OCI-M1 (cell line): ENCODE measurements at regions not wholly inside any gene's neighbourhood (a gene's known extent, or its start where the extent isn't known, plus 50 kb on each side); places are given as distances from the start of the nearest gene placed in this dataset.

Experiments
- DNase-seq: peaks from one replicate; lab custom pipeline; 2025; lab: John Stamatoyannopoulos, UW

DNA sequence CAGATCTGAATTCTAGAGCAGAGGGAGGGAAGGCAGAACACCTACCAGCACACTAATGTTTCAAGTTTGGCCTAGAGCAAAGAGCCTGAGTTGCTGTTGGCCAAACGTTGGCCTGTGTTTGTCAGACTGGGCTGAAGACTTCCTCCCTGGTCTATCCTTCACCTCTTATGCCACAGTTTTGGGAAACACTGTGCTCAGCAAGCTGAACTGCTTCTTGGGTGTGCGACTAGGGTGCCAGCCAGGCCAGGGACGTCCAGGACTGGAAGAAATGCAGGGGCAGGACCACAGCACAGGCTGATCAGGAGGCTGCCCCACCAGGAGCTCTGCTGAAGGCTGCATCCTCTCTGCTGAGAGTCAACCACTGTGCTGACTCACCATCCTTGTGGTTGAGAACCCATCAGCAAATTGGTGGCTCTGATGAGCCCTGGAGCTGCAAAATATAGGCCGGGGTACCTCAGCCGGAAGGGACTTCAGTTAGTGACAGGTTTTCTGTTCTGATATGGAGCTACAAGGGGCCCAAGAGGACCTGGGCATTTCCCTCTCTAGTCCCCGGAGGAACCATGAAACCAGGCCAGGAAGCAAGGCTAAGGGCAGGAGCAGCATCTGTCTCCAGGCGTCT is 131.6 kb upstream of the RASGRP1 start:
- DNase-seq: peak; percentile 71

- peak; percentile 25 for DNase-seq
Observed at GRCh38 chr15:38696790-38697495, 132.3 kb upstream of the RASGRP1 start.

DNA sequence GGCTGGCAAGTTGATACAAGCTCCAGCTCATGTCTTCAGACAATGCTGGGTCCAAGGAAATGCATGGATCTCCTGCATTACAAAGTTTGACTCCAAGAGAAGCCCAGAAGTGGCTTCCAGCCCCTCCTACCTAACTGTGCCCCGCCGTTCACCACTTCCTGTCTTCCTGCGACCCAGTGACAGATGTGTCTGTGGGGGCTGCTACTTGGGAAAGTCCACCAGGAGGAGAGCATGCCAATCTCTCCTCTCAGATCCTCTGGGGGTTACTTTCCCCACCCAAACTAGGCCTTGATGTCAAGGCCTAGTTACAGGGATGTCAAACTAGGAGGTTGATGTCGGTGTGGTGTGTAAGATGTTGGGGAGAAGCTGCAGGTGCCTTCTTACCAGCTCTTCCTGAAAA is 133.6 kb upstream of the RASGRP1 start:
- no peak for DNase-seq

- DNase-seq: peak; percentile 70
Observed at GRCh38 chr15:38699633-38700230, 135.1 kb upstream of the RASGRP1 start.

DNA sequence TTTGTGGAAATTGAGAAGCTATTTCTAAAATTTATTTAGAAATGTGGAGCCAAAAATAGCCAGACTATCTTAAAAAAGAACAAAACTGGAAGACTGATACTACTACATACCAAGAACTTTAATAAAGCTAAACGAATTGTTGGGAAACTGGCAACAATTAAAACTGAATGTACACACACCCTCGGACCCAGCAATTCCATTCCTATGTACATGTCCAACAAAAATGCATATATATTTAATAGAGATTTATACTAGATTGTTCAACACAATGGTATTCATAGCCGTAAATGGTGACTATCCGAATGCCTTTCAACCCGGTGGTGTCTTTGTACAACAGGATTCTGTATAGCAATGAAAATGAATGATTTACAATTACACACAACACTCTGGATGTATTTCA is 136.5 kb upstream of the RASGRP1 start:
- DNase-seq: no peak

- no peak for DNase-seq
Observed at GRCh38 chr15:38702178-38702912, 137.7 kb upstream of the RASGRP1 start.

DNA sequence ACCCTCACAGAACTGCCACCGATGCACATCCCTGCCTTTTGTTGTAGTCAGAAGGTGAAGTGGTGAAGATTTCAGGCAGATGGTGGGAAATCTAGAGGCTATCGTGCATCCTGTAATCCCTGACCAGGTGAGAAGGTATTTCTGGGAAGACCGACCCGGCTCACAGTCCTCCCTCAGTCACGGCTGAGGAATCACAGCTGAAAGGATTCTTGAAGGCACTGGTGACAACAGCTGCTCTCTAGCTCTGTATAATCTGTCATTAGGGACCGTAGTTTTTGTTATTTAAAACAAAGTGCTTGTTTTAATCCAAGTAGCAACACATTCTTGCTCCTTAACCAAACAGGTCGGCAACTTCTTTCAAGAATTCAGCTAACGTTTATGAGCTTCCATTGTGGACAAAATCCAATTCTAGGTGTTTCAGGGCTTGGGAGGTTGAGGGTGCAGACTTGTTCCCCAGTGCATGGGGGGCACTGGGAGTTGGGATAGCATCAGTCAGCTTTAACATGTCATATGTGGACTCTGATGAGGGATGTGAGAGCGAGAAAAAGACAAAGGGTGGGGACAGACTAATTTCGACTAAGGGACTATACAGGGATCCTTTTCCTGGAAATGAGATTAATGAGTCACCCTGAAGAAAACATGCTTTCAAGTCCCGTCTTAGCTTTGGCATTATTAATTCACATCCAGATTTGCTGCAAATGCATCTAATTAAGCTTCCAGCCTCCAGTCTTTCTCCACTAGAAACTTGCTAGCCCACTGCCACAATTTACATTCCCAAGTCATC is 141.0 kb upstream of the RASGRP1 start:
- DNase-seq: peak; percentile 3

DNA sequence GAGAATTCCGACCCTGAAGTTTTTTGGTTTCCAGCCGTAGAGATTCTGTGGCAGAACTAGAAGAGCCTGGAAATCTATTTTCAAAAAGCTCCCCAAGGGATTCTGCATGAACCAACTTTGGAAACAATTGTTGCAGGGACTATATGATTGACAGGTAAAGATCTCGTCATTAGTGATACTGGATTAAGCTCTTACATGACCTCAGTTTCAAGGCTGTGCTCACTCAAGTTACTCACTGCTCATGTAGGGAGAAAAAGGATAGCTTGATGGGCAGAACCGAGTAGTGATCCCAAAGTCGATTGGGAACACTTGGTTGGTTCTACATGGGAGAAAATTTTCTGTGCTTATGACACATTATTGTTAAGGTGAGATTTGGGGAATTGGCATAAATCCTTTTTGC is 142.3 kb upstream of the RASGRP1 start:
- no peak for DNase-seq

GRCh38 chr15:38707802-38708671 is 143.4 kb upstream of the RASGRP1 start:
- peak; percentile 54 for DNase-seq

DNA sequence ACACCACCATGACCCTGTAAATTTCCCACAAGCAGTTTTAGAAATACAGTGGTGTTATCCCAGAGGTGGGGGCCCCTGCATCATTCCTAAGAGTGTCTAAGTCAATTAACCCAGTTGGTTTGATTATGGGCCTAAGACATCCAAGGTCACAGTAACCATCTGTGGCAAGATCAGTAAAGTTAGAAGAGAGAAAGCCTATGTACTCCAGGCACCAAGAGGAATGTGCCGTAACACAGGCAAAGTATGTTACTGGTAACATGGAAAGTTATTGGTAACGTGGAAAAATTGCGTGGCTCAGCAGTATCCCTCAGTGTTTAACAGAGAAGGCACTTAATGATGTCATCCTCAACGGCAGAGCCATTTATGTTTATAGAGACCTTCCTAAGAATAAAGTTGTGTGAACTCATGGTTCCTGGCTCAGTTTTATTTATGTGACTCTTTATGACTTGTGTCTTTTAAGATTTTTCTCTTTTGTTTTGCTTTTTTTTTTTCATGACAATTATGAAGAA is 144.1 kb upstream of the RASGRP1 start:
- no peak for DNase-seq

- no peak for DNase-seq
Observed at GRCh38 chr15:38709196-38709595, 144.6 kb upstream of the RASGRP1 start.

GRCh38 chr15:38714309-38715072 is 149.9 kb upstream of the RASGRP1 start:
- DNase-seq: no peak

DNA sequence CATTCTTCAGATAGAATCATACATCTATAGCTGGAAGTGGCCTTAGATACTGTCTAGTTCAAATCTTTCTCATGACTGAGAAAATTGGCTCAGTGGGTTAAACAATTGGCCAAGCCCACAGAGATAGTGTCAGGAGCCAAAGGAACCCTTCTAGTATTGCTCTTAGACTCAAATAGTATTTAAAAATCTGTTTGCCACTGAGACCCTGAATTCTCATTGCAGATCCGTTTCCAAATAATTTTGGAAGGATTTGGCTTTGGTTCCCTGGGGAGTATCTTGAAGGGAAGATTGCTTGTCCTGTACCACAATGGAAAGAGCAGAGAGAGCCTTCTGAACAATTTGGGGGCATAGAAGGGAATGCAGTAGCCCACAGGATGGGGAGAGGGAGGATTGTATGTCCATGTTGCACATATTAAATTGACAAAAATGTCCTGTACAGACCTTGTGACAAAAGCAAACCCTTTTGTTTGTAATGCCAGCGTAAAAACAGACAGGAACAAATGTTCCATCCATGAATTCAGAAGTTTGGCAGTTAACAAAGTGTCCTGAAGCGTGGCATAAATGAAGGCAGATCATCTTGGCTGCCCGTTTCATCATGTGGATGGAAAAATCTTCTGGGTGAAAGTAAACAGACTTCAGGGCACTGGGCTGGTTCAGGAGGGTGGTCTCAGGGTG is 156.4 kb upstream of the RASGRP1 start:
- no peak for DNase-seq

DNA sequence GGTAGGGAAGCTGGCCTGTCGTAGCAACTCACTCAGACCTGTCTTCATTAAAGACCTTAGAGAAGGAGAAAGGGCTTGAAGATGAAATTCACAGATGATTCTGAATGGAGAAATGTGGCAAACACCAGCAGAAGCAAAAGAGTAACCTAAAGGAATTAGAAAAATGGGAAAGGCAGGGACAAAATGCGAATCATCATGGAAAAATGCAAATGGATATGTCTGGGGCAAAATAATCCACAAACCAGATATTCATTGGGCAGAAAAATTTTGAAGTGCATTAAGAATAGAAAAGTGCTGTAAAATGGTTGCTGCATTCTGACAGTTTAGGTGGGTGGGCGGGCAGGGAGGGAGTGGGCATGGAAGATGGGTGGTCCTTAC is 156.9 kb upstream of the RASGRP1 start:
- no peak for DNase-seq

DNA sequence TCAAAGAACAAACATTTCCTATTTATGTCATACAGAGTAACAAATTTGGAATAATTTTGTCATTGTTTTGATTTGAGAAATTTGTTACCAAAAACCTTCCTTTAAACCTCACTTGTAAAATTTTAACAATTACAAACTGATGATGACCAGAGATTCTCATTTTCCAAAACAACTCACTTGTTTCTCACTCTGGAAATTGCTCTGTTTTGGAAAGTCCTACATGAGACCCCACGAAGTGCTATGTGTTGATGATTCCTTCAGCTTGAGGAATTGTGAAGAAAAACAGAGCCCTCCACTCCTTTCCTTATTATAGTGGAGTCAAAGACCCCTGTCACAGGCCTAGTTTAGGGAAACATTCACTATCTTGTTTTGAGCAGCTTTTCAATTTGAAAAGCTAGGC is 157.6 kb upstream of the RASGRP1 start:
- DNase-seq: no peak

DNA sequence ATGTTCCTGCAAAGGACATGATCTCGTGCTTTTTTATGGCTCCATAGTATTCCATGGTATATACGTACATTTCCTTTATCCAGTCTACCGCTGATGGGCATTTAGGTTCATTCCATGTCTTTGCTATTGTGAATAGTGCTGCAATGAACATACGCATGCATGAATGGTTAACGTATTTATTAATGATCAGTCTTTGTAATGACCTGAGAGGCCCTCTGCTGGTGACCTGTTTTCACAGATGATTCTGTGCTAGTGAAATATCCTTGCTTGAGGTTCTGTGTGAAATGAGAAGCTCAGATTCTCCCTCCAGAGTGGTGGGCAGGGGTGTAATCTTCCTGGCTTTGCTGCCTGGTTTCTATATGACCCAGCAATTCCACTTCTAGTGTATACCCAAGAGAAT is 160.2 kb upstream of the RASGRP1 start:
- no peak for DNase-seq

DNA sequence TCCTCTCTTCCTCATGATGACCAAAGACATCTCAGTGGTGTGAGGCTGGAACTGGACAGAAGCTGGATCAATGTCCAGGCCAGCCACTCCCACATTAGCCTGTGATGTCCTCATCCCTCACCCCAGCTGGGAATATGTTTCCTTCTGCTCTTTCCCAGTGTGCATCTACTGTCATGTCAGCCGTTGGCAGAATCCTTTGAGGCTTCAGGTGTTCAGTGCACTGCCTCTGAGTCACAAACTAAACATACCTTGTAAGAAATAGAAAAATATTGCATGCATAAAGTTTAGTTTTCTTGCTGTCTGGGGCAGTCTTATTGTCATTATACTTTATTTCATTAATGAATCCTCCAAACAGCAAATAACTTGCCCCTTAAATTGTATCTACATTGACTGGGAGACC is 161.6 kb upstream of the RASGRP1 start:
- no peak for DNase-seq

DNA sequence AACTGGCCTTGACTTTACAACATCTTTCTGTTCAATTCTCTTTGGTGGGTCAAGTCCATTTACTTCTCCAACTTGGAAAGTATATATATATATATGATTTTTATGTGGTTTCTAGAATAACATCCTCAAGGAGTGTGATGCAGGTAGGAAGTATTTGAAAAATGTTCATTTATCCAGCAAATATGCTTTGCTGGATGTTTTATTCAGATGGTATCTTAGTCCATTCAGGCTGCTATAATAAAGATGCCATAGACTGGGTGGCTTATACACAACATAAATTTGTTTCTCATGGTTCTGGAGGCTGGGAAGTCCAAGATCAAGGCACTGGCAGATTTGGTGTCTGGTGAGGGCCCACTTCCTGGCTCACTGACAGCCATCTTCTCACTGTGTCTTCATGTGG is 168.7 kb upstream of the RASGRP1 start:
- no peak for DNase-seq

- DNase-seq: no peak
Observed at GRCh38 chr15:38740206-38740605, 175.6 kb upstream of the RASGRP1 start.

DNA sequence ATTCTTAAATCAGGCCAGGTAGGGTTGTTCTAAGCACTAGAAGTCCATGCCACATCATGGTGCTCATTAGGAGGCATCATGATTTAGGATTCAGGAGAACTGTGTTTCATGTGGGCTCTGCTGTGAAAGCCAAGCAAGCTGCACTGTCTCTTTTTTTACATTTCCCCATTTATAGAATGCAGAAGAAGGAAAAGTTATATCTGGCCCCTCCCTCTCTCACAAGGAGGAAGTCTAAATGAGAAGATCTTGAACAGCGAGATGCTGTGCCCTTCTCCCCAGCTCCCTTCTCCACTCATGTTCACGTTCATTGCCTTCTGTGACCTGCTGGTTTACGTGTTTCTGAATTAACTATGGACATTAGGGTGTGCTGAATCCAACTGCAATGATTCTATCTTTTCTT is 178.5 kb upstream of the RASGRP1 start:
- no peak for DNase-seq
